B cell (primary cell): ENCODE measurements at regions not wholly inside any gene's neighbourhood (a gene's known extent, or its start where the extent isn't known, plus 50 kb on each side); places are given as distances from the start of the nearest gene placed in this dataset.

Experiments
- ATAC-seq: fragments of 200-7000 bp; cut with Tn5 transposase; one replicate; pipeline ENCODE4 v1.10.0; 2021; ENCODE audit warnings: low read depth, mild to moderate bottlenecking, moderate number of reproducible peaks, moderate library complexity
- CTCF ChIA-PET: fragments of 350-600 bp; sonication (Branson Sonifier 250); formaldehyde crosslinking; loops from one replicate; lab custom pipeline; 2021; ENCODE audit warnings: antibody characterized with exemption, inconsistent platforms; lab: Charles Lee
- POLR2A ChIA-PET: fragments of 350-600 bp; sonication (Branson Sonifier 250); formaldehyde crosslinking; loops from one replicate; lab custom pipeline; 2021; ENCODE audit warnings: antibody characterized with exemption; lab: Charles Lee
- DNase-seq: peaks from one replicate; pipeline ENCODE4 v3.0.0; 2013
- H2AFZ ChIP-seq: 2 replicates; pipeline ENCODE4 v1.6.1; 2012; ENCODE audit warnings: mild to moderate bottlenecking, low read depth, low read length; ENCODE audit not compliant: insufficient read depth, poor library complexity, severe bottlenecking
- H3K27ac ChIP-seq, 2 donors: 1 replicate in 1 of 2; 2 replicates in 1 of 2; pipeline ENCODE4 v1.5.1; 2012 to 2013; ENCODE audit warnings: low read length in 2 of 2, mild to moderate bottlenecking in 2 of 2, moderate library complexity in 1 of 2
- H3K27me3 ChIP-seq, 4 experiments: fragments of 200-600 bp in 1 of 4; sonication (generic) in 1 of 4; replicated peaks in 1 of 4; 1 replicate in 2 of 4; 2 replicates in 2 of 4; pipeline versions ENCODE4 v1.6.1 to v1.7.0; 2013 to 2016; ENCODE audit warnings: low read length in 3 of 4, mild to moderate bottlenecking in 2 of 4, mixed read lengths in 1 of 4, moderate library complexity in 1 of 4; ENCODE audit not compliant: insufficient read depth in 4 of 4, control insufficient read depth in 3 of 4; ENCODE audit errors: control extremely low read depth in 1 of 4
- H3K36me3 ChIP-seq, 2 experiments: replicated peaks in 1 of 2; 1 replicate in 1 of 2; 2 replicates in 1 of 2; pipeline versions ENCODE4 v1.6.1 to v1.7.1; 2013; ENCODE audit warnings: low read length in 1 of 2; ENCODE audit not compliant: insufficient read depth in 2 of 2, control insufficient read depth in 1 of 2; ENCODE audit errors: control extremely low read depth in 1 of 2, extremely low read depth in 1 of 2
- H3K4me1 ChIP-seq, 2 donors: fragments of 200-600 bp in 1 of 2; sonication (generic) in 1 of 2; 1 replicate in 1 of 2; 2 replicates in 1 of 2; pipeline versions ENCODE4 v1.5.1 to v1.6.1; 2013 to 2017; ENCODE audit warnings: low read length in 2 of 2; ENCODE audit not compliant: control insufficient read depth in 2 of 2, insufficient read depth in 2 of 2
- H3K4me2 ChIP-seq: replicated peaks from 2 replicates; pipeline ENCODE3; 2012; ENCODE audit warnings: mild to moderate bottlenecking, low read depth, low read length; ENCODE audit not compliant: poor library complexity, severe bottlenecking
- H3K4me3 ChIP-seq, 5 experiments: fragments of 200-600 bp in 1 of 5; sonication (generic) in 1 of 5; 1 replicate in 3 of 5; 2 replicates in 2 of 5; pipeline versions ENCODE4 v1.5.1 to v1.7.0; 2011 to 2016; ENCODE audit warnings: low read length in 4 of 5, mild to moderate bottlenecking in 4 of 5, low read depth in 2 of 5, control low read depth in 1 of 5, moderate library complexity in 1 of 5; ENCODE audit not compliant: insufficient read depth in 1 of 5; ENCODE audit errors: control extremely low read depth in 1 of 5, extremely low read depth in 1 of 5
- H3K79me2 ChIP-seq: fragments of 200-600 bp; sonication (generic); one replicate; pipeline ENCODE4 v1.6.0; 2016; ENCODE audit warnings: low read length; ENCODE audit not compliant: control insufficient read depth, insufficient read depth
- H3K9ac ChIP-seq: fragments of 200-600 bp; sonication (generic); 2 replicates; pipeline ENCODE4 v1.6.1; 2017; ENCODE audit warnings: mild to moderate bottlenecking, low read length, moderate library complexity
- H3K9me3 ChIP-seq, 3 donors: one replicate each; pipeline versions ENCODE4 v1.6.1 to v1.7.1; 2013; ENCODE audit warnings: low read length in 2 of 3; ENCODE audit not compliant: control insufficient read depth in 2 of 3, insufficient read depth in 1 of 3; ENCODE audit errors: control extremely low read depth in 1 of 3
- H4K20me1 ChIP-seq: 2 replicates; pipeline ENCODE4 v1.6.0; 2012; ENCODE audit warnings: mild to moderate bottlenecking, low read length; ENCODE audit not compliant: insufficient read depth, control insufficient read depth, poor library complexity, severe bottlenecking
- H3K27ac Mint-ChIP-seq: one replicate; pipeline ENCODE4 v1.8.0; 2021; ENCODE audit warnings: mixed read lengths
- H3K27me3 Mint-ChIP-seq: one replicate; pipeline ENCODE4 v1.8.0; 2021; ENCODE audit warnings: mixed read lengths
- H3K4me1 Mint-ChIP-seq: one replicate; pipeline ENCODE4 v1.8.0; 2021; ENCODE audit warnings: mixed read lengths
- H3K4me3 Mint-ChIP-seq: one replicate; pipeline ENCODE4 v1.8.0; 2021; ENCODE audit warnings: mixed read lengths
- H3K9me3 Mint-ChIP-seq: one replicate; pipeline ENCODE4 v1.8.0; 2022; ENCODE audit warnings: mixed read lengths; ENCODE audit not compliant: insufficient read depth
- EZH2 ChIP-seq: IDR thresholded peaks from 2 replicates; pipeline ENCODE4 v1.6.1; 2012; ENCODE audit warnings: borderline replicate concordance, low read depth, mild to moderate bottlenecking, moderate library complexity, low read length; ENCODE audit not compliant: insufficient read depth, poor library complexity, severe bottlenecking
- WGBS: methylation state at CpG from one replicate; pipeline ENCODE4 v1.1.5; 2013; ENCODE audit warnings: missing lambda C conversion rate; ENCODE audit not compliant: insufficient coverage; 5-methylcytosine and 5-hydroxymethylcytosine counted together
- intact Hi-C: fragments of 100-400 bp; cut with micrococcal nuclease; formaldehyde crosslinking; loops from one replicate; pipeline ENCODE4 v1.10.0; 2022
- TF ChIP-seq, protein P1 (sequence below): fragments of 200-600 bp; IDR thresholded peaks from one replicate; pipeline ENCODE4 v1.8.0; 2022; ENCODE audit warnings: antibody characterized with exemption, mild to moderate bottlenecking

DNA sequence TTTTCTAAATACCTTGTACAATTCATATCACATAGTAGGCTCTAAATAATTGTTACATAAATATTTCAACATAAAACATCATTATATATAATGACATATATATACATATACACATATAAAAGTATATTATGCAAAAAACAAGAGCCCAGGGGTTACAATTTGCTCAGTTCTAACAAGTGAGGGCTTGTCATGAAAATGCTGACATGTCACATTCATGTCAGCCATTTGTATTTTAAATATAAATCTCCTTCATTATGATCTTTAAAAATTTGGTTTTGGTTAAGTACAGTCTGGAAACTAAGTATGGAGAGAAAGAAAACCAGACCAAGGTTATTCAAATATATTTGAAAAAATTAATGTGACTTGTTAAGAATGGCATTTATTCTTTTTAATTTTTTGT is 2745.4 kb downstream of the PCDH7 start:
- no peaks in the 10 kb centered on the region for H3K27me3 Mint-ChIP-seq
- Histone ChIP-seq H2AFZ (no peak overlapping the region), H3K9ac (no peak overlapping the region), H3K27ac (no peak overlapping the region), H3K27me3 (no peaks in the 10 kb centered on the region), H4K20me1 (no peaks in the 10 kb centered on the region), H3K9me3 (peaks cover 0 to 4% (median 0%) of the 10 kb centered on the region in 3 donors), H3K4me1 (no peaks in the 10 kb centered on the region), H3K4me3 (no peak overlapping the region), H3K4me2 (no peak overlapping the region), H3K36me3 (no peaks in the 10 kb centered on the region), H3K79me2 (no peaks in the 10 kb centered on the region)
- TF ChIP-seq, protein P1, sequence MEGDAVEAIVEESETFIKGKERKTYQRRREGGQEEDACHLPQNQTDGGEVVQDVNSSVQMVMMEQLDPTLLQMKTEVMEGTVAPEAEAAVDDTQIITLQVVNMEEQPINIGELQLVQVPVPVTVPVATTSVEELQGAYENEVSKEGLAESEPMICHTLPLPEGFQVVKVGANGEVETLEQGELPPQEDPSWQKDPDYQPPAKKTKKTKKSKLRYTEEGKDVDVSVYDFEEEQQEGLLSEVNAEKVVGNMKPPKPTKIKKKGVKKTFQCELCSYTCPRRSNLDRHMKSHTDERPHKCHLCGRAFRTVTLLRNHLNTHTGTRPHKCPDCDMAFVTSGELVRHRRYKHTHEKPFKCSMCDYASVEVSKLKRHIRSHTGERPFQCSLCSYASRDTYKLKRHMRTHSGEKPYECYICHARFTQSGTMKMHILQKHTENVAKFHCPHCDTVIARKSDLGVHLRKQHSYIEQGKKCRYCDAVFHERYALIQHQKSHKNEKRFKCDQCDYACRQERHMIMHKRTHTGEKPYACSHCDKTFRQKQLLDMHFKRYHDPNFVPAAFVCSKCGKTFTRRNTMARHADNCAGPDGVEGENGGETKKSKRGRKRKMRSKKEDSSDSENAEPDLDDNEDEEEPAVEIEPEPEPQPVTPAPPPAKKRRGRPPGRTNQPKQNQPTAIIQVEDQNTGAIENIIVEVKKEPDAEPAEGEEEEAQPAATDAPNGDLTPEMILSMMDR, result no peak
- no peak for TF ChIP-seq EZH2
- no peak overlapping the region for H3K4me3 Mint-ChIP-seq
- no peaks in the 10 kb centered on the region for H3K4me1 Mint-ChIP-seq
- peaks cover 2% of the 10 kb centered on the region for H3K9me3 Mint-ChIP-seq
- intact Hi-C loops, result no loop called here
- H3K27ac Mint-ChIP-seq, result no peak overlapping the region
- ATAC-seq (no peak), DNase-seq (no peak)
- ChIA-PET POLR2A (no interaction called here), CTCF (no interaction called here)

DNA sequence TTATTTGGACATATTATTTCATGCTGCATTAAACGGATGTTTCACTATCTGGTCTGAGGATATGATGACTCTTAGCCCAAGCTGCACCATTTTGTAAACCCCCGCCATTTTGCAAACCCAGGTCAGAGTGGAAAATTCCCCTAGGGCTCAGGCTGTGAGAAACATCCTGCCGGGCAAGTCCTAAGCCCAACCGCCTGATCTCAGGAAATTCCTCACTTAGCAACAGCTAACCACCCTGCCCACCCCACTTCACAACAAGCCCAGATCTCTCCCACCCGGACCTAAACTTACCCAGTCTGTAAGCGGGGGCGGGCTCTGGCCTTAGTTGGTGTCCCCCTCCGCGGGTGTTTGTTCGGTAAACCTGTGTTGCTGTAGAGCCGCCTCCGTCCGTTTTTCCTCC is 2747.1 kb downstream of the PCDH7 start:
- intact Hi-C loops, result no loop called here

More for the DNA sequence above, 2747.1 kb downstream of the PCDH7 start:
- Histone ChIP-seq H3K4me2 (no peak overlapping the region), H4K20me1 (no peaks in the 10 kb centered on the region), H3K27me3 (no peaks in the 10 kb centered on the region), H2AFZ (no peak overlapping the region), H3K79me2 (no peaks in the 10 kb centered on the region), H3K27ac (no peak overlapping the region), H3K4me3 (no peak overlapping the region), H3K9ac (no peak overlapping the region), H3K4me1 (no peaks in the 10 kb centered on the region), H3K9me3 (peaks cover 0 to 8% (median 0%) of the 10 kb centered on the region in 3 donors), H3K36me3 (no peaks in the 10 kb centered on the region)
- DNase-seq (no peak), ATAC-seq (no peak)
- WGBS, result 95% methylated on average over 10 of the region's 13 CpGs
- ChIA-PET CTCF (no interaction called here), POLR2A (no interaction called here)
- Mint-ChIP-seq H3K9me3 (peaks cover 2% of the 10 kb centered on the region), H3K27ac (no peak overlapping the region), H3K4me3 (no peak overlapping the region), H3K4me1 (no peaks in the 10 kb centered on the region), H3K27me3 (no peaks in the 10 kb centered on the region)
- TF ChIP-seq, protein P1, result no peak
- TF ChIP-seq EZH2, result no peak
